Astrocyte of the cerebellum (primary cell): ENCODE measurements at regions not wholly inside any gene's neighbourhood (a gene's known extent, or its start where the extent isn't known, plus 50 kb on each side); places are given as distances from the start of the nearest gene placed in this dataset.

Experiments used
- DNase-seq: peaks from one replicate; pipeline ENCODE4 v3.0.0-alpha.2; 2011; ENCODE audit warnings: low read depth
- H3K4me3 ChIP-seq: 2 replicates; pipeline ENCODE4 v1.5.1; 2011; ENCODE audit warnings: mild to moderate bottlenecking, low read depth, low read length, moderate library complexity
- CTCF ChIP-seq: IDR thresholded peaks from 2 replicates; pipeline ENCODE4 v1.5.1; 2012; ENCODE audit warnings: low read length, low read depth, moderate library complexity, mild to moderate bottlenecking; ENCODE audit errors: missing control alignments
- in situ Hi-C: cut with HindIII; loops from 2 replicates; pipeline ENCODE4 v1.10.0; 2017; ENCODE audit warnings: low sequenced_read_pairs

DNA sequence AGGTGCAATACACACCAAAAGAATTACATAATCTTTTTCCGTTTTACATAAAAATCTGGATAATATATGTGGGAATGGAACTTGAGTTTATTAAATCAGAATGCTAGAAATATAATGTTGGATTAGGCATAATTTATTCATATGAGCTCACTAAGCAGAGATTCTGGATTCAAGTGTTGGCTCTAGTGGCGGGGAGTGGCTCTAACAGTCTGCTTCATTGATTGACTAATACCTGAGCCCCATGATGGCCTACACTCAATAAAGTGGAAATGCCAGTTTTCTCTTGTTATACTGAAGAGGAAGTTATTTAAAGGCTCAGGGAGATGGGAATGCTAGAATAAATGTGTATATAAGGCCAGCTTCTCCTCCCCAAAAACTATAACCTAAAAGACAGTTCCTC is 285.5 kb upstream of the MOCS1 start:
- H3K4me3 ChIP-seq: no peak overlapping the region
- DNase-seq: no peak
- TF ChIP-seq CTCF: no peak
- in situ Hi-C loops: no loop called here

DNA sequence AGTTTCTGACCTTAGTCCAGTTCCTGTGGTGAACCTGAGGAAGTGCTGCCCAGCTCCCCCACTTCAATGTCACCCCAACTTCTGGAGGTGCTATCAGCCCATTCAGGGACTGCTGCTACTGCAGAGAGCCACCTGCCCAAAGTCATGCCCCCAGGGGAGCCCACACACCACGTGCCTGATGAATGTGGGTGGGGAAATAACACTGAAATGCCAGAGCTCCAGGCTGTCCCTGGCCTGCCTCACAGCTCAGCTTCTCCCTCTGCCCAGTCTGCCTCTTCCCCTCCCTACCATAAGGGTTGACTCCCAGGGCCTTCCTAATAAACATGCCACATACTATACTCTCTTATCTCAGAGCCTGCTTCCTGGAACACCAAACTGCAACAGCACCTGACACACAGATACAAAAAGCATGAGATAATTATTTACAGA is 276.4 kb upstream of the MOCS1 start:
- no peak for DNase-seq
- TF ChIP-seq CTCF: no peak
- no peak overlapping the region for H3K4me3 ChIP-seq
- in situ Hi-C loops: no loop called here

DNA sequence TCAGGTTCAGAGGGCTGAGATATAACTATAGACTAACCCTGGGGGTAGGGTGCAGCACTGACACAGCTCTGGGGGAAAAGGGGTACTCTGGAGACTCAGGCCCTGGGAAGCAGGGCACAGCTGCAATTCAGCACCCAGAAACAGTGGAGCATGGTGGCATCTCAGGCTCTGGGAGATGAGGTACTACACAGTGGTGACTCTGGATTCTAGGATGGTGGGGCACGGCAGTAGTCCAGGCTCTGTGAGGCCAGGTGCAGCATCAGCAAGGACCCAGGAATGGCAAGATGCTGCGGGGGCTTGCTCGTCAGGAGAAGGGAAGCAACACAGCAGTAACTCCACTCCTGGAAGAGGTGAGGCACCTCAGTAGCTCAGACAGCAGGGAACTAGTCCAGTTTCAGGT is 271.5 kb upstream of the MOCS1 start:
- in situ Hi-C loops: no loop called here
- DNase-seq: no peak
- no peak overlapping the region for H3K4me3 ChIP-seq
- TF ChIP-seq CTCF: no peak

DNA sequence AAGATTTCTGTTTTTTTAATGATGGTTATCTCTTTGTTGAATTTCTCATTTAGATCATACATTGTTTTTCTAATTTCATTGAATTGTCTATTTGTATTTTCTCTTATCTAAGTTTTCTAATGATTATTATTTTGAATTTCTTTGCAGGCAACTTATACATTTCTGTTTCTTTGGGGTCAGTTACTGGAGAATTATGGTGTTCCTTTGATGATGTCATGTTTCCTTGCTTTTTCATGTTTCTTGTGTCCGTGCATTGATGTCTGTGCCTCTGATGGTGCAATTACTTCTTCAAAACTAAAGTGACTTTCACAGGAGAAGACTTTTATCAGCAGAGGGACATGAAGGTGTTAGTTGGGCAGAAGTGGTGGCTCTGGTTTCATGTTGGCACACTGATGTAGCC is 270.7 kb upstream of the MOCS1 start:
- no peak for DNase-seq
- TF ChIP-seq CTCF: no peak
- in situ Hi-C loops: no loop called here

DNA sequence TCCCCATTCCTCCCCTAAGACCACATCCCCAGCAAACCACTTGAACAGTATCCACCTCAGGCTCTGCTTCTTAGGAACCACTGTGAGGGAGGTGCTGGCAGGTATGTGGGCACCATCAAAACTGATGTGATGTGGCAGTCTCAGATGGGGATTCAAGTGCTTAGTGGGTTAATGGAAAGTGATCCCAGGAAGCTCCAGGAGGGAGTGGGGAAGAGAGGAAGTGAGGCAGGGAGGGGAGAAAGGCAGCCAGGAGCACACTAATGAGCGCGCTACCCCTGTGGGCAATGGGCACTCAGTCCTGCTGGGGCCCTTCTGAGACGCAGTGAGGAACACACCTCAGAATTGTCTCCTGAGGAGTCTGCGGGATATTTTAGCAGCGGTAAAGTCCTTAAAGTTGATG is 263.1 kb upstream of the MOCS1 start:
- no peak overlapping the region for H3K4me3 ChIP-seq
- TF ChIP-seq CTCF: no peak
- in situ Hi-C loops: no loop called here
- DNase-seq: no peak

More for the DNA sequence above, 270.7 kb upstream of the MOCS1 start:
- H3K4me3 ChIP-seq: no peak overlapping the region

GRCh38 chr6:40196135-40196518 is 261.9 kb upstream of the MOCS1 start:
- no peak for DNase-seq
- no peak overlapping the region for H3K4me3 ChIP-seq
- in situ Hi-C loops: no loop called here
- TF ChIP-seq CTCF: no peak

DNA sequence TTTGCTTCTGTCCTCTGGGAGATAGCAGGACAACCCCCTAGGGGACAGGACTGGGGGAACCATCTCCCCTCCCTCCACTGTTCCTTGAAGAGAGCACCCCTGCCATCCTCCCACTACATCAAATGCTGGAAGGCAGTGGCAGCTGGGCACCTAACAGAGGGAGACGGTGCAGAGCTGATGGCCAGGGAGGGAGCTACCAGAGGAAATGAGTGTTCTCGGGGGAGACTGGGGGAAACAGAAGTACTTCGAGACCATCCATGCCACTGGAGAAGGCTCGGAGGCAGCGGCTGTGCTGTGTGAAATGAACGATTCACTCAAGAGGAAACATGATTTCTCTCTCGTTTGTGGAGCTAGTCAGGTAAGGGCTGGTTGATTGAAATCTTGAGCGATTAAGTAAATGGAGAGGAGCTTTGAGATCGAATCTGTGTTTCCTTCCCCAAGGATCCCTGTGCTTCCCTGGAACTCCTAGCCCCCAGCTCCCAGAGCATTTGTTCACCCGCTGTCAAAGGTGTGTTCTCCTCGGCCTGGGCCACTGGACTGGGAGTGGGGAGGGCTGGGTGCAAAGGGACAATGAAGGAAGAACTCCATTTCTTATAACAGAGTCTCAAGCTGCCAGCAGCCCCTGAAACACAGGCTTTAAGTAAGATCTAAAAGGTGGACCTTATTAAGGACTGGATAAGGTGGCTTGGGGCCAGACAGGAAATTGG is 261.3 kb upstream of the MOCS1 start:
- H3K4me3 ChIP-seq: no peak overlapping the region
- TF ChIP-seq CTCF: no peak
- in situ Hi-C loops: no loop called here

More for the DNA sequence above, 261.3 kb upstream of the MOCS1 start:
- no peak for DNase-seq
